GM21576 (cell line): ENCODE measurements at regions not wholly inside any gene's neighbourhood (a gene's known extent, or its start where the extent isn't known, plus 50 kb on each side); places are given as distances from the start of the nearest gene placed in this dataset.

Experiments
- ATAC-seq: cut with Tn5 transposase; IDR thresholded peaks from one replicate; pipeline ENCODE4 v1.9.1; 2021; ENCODE audit warnings: mild to moderate bottlenecking, moderate library complexity; ENCODE audit not compliant: unreplicated experiment

DNA sequence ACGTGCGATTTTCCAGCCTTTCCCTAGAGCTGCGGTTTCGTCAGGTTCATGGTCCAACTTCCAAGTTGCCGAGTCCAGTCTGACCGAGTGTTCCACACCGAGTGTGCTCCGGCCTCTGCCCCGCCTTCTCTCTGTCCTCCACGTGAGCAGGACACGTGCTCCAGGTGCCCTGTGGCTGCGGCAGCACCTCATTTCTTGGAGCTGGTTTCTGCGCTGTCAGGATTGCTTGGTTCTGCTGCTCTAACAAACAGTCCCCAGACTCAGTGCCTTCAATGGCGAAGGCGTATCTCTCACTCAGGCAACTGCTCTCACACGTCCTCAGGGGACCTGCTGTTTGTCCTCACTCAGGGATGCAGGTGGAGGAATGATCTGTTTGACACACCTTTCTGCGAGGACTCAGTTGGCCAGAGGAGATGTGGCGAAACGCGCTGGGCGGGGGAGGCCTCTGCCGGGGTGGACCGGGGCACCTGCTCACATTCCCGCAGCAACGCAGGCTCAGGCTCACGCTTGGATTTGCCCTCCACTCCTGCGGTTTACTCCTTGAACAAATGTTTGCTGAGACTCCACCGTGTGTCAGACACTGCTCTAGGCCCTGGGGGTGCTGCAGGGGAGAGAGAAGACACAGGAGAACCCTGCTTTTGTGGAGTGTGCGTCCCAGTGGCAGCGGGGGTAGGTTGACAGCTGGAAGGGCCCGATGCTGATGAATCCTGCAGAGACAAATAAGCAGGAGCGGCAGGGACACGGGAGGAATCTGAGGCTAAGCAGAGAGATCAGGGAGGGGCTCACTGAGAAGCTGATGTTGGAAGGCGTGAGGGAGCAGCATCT, 63.4 kb upstream of the FBRSL1 start:
- ATAC-seq: no peak

DNA sequence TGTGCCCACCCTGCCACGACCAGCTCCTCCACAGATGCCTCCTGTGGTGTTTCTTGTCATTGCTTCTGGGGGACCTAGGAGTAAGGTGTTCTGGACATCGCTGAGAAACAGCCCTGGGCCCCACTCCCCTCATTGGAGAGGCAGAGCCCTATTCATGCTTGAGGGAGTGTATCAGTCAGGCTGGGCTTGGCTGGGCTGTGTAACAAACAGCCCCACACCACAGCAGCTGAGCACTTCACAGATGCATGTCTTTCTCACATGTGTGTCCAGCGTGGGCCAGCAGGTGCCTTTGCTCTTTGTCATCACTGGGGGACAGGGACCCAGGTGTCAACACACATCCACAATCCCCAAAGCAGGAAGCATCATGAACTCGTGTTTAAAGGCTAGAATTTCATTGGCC, 65.1 kb upstream of the FBRSL1 start:
- no peak for ATAC-seq

DNA sequence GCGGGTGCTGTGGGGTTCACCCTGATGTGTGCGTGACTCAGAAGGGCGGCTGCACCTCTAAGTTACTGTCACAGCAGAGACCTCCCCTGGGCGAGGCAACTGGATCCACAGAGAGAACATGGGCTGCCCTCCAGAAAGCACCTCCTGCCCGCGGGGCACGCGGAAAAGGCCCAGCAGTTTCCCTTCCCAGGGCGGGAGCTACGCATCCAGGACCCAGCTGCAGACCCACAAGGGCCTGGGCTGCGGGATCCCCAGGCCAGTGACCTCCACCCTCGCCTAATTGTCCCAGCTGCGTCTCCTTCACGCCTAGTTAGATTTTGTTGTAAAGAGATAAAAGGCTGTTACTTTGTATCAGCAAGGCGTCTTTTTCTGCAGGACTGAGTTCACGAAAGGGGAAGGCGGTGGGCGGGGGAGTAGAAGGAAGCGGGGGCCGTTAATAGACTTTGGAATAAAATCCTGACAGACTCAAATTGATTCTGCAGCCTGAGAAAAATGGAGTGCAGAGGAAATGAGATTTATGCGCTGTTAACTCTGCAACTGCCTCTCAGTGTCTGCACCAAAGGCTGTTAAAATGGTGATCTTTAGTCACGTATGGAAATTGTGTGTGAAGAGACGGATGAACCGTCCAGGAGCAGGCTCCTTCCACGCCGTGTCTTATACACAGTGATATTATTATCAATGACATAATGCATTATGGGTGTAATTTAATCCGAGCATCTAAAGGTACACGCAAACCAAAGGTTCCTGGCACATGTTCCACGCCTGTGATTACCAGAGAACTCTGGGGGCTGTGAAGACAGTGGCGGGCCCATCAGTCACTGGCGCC, 65.9 kb upstream of the FBRSL1 start:
- no peak for ATAC-seq

DNA sequence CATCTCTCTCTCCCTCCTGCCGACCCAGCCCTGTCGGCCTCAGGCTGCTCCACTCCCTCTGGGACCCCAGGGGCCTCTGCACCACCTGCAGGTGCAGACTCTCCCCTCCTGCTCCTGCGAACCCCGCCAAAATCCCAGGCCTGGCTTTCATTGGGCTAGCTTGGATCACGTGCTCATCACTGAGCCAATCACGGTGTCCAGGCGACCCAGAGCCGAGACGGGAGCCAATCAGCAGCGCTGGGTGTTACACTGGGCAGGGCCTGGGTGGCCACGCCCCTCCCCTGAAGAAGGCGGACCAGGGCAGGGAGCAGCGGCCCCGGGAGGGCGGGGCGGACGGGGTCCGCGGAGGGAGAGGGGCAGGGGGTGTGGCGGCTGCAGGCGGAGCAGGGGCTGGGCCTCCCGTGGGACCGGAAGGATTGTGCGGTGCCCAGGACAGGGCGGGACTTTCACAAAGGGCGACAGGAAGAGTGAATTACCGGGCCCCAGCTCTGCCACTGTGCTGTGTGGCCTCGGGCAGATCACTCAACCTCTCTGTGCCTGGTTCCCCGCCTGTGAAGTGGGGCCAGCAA, 66.6 kb upstream of the FBRSL1 start:
- no peak for ATAC-seq

DNA sequence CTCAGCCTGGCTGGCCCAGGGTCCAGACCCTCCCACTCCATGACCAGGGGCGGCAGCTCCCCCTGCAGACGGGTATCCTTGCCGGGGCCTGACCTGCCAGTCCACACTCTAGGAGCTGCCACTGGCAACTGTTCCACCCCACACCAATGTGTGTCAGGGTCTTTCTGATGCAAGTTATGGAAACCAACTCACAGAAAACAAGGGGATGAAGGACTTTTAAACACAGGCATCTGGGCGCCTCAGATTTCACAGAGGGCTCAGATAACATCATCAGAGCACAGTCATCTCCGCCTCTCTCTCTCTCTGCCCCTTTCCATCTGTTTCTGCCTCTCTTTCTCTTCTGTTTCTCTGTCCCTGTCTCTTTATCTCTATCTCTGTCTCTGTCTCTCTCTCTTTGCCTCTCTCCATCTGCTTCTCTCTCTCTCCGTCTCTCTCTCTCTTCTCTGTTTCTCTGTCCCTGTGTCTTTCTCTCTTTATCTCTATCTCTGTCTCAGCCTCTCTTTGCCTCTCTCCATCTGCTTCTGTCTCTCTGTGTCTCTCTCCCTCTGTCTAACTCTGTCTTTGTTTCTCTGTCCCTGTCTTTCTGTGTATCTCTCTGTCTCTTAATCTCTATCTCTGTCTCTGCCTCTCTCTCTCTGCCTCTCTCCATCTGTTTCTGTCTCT, 67.4 kb upstream of the FBRSL1 start:
- ATAC-seq: no peak

DNA sequence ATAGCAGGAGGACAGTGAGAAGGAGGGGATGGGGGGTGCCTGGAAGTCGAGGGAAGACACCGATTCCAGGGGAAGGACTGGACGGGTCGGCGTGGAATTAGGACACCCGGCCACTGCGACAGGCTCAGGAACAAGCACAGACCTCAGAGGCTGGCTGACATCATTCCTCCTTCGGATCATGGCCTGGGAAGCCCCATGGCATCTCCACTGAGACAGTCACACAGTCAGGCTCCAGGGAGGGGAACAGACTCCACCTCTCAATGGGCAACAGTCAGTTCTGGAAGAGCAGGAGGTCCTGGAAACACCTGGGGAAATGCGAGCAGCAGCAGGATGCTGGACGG, 67.9 kb upstream of the FBRSL1 start:
- ATAC-seq: no peak

DNA sequence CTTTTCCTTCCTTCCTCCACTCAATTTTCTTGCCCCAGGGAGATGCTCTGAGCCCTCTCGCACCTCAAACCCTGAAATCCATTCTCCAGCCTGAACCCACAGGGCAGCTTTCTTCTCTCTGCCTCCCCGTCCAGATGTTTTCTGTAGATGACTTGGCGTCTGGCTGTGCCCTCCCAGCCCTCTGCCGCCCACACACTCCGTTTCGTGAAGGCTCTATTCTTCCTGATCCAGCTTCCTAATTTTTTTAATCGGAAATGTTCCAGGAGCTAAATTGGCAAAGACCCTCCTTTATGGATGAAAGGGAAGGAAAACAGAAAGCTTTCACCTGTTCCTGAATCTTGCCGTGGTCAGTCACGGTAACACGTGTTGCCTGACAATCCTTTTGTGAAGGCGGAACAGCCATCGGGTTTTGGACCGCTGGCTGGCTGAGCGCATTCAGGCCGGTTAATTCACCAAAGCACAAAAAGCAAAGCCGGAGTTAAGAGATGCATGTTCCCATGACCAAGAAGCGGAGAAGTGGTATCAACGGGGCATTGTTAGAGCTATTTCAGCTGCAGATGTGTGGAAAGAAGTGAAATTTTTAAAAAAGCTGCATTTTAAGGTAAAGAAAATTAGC, 70.2 kb upstream of the FBRSL1 start:
- ATAC-seq: no peak

DNA sequence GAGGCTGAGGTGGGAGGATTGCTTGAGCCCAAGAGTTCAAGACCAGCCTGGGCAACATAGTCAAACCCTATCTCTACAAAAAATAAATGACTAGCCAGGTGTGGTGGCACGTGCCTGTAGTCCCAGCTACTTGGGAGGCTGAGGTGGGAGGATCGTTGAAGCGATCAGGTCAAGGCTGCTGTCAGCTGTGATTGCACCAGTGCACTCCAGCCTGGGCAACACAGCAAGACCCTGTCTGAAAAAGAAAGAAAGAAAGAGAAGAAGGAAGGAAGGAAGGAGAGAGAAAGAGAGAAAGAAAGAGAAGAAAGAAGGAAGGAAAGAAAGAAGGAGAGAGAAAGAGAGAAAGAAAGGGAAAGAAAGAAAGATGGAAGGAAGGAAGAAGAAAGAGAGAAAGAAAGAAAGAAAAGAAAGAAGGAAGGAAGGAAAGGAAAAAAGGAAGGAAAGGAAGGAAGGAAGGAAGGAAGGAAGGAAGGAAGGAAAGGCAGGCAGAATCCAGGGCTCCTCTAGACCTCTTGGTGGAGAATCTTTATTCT, 71.5 kb upstream of the FBRSL1 start:
- ATAC-seq: no peak

DNA sequence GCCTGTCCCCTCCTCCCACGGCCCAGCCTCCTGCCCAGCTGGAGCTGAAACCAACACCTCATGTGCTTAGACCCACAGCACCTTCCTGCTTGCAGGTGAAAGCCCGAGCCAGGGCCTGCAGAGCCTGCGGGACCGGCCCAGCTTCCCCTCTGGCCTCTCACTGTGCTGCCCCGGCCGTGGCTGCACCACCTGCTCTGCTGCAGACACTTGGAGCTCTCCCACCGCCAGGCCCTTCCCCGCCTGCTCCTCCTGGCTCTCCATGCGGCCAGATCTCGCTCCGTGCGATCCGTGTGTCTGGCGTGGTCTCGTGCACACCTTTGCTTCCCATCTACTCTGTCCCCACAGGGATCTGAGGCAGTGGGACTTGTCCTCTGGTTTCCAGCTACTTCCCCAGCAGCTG, 72.2 kb upstream of the FBRSL1 start:
- no peak for ATAC-seq

DNA sequence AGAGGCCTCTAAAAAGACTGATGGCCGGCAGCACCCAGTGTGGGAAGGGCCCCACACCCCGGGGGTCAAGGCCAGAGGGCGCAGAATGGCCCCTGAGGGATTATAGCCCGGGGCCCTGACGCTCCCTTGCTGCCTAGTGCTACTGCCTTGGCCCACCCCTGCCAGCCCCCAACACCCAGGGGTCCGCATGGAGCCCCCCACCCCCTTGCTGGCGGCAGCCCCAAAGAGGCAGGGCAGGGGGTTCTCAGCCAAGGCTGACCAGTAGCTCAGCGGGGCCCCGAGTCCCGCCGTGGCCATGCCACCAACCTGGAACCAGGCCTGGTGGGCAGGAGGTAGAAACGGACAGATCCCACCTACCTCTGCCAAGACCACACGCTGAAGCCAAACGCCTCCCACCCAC, 73.1 kb upstream of the FBRSL1 start:
- ATAC-seq: no peak

DNA sequence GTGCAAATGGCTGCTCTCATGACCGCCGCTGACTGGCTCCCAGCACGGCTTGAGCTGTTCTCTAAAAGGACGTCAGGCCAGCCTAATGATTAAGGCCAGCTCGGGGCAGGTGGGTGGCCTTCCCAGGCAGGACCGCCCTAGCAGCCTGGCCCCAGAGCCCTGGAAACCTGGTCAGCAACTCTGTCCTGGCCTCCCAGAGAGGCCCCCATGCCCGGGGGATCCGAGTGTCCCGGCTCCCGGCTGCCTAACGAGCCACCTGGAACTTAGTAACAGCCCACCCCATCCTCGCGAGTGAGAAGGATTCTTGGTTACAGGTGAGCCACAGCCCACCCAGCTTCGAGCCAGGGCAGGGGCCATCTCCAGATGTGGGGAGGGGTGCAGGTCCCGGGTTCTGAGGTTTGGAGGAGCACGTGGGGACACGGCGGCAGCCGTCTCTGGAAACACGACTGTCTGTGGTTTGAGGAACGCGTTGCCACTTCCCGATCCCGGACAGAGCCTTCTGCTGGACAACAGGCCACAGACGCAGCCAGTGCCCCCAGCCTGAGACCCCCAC, 73.8 kb upstream of the FBRSL1 start:
- ATAC-seq: no peak

DNA sequence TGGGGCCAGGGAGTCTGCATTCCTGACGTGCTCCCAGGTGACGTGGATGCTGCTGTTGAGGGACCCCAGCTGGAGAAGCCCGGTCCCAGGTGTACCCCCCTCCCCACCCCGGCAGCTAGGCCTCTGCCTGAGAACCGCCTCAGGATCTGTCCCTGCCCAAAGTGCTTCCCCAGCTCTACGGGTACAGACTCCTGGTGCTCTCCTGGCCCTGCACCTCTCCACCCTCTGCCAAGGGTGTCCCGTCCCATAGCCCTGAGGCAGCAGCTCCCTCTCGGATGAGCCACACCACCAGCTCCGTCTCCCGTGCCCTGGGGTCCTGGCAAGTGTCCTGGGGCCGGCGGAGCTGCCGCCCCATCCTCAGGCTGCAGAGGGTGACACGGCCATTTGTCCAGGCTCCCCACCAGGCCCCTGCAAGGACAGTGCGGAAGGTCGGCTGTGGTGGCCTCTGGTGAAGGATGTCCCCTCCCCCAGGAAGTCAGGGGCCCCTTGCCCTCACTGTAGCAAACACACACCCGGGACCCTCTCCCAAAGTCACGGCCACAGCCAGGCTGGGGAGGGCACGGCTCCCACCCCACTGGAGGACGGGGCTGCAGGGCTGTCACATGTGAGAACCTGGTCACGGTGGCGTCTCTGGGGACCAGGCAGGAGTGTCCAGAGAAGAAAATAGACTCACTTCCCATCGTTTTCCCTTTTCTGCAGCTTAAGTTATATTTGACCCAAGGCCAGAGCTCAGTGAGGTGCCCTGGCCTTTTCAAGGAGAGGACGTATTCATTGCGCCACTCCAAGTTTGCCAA, 74.4 kb upstream of the FBRSL1 start:
- no peak for ATAC-seq

DNA sequence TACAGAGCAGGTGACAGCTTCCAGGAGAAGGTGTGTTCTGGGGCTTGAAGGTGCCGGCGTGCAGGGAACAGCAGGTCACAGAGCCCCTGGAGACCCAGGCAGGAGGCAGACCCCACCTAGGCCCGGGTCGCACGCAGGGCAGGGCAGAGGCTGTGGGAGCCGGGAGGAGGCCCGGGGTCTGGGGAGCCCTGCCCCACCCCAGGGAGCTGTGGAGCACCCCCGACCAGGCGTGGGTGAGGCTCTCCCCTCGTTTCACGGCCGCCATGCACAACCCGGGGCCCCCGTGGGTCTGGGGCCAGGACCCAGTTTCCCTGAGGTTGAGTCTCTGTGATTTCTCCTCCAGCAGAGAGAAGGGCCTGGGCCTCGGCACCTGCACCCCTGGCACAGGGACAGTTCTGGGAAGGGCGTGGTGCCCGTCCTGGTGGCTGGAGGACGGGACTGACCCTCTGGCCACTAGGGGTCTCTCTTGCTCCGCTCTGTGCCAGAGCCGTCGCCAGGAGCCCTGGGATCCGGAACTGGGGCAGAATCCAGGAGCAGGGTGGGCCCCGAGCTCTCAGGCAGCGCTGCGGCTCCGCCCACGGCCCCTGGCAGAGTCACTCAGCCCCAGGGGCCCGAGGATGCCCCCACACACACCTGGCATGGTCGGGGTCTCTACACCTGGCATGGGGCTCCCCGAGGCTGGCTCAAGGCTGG, 75.2 kb upstream of the FBRSL1 start:
- no peak for ATAC-seq

DNA sequence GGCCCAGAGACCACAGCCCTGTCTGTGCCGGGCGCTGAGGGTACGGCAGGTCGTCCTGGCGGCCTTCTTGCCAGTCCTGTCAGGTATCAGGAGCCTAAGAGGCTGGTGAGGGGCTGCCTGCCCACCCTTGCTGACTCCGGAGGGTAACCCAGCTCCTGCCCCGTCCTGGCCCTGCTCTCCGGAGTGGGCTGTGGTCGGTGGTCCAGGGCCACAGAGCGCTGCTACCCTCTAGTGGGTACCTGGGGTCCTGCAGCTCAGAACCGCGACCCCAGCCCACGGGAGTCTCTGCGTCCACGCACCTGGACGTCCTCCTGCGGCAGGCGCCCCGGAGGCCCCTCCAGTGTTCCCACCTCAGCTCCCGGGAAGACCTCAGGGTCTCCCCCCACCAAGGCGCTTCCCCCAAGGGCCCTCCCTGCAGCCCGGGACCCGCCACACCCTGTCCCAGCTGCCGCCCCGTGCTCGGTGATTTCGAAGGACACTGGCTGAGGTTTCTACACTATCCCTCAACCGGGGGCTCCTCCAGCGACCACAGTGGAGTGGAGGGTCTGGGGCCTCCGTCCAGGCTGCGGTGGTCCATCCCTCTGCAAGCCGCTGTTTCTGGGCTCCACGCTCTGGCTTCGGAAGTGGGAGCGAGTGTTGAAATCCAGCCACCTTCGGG, 75.9 kb upstream of the FBRSL1 start:
- ATAC-seq: no peak

DNA sequence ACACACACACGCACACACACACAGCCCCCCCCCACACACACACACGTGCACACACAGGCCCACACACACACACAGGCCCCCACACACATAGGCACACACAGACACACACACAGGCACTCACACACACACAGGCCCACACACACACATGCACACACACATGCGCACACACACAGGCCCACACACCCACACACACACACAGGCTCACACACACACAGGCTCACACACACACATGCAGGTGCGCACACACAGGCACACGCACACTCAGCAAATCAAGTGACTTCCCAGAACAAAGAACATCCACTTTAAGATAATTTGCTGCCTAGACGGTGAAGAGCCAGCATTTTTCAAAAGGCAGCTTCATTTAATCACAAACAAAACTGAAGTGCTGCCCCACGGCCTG, 78.5 kb upstream of the FBRSL1 start:
- ATAC-seq: no peak

DNA sequence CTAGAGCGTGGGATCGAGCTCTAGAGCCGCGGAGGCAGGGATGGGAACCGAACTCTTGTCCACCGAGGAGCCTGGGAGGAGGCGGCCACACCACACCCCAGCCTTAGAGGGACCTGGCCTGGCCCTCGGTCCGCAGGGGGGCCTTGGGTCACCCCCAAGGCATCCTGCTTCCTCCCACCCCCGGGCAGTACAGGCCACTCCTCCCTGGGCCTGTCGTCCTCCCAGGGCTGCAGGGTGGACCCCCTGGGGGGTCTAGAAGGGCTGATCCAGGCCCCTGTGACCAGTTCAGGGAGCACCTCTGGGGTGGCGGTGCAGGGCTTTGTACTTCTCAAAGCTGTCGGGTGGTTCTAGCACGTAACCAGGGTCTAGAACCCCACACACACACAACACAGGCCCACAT, 79.1 kb upstream of the FBRSL1 start:
- no peak for ATAC-seq

DNA sequence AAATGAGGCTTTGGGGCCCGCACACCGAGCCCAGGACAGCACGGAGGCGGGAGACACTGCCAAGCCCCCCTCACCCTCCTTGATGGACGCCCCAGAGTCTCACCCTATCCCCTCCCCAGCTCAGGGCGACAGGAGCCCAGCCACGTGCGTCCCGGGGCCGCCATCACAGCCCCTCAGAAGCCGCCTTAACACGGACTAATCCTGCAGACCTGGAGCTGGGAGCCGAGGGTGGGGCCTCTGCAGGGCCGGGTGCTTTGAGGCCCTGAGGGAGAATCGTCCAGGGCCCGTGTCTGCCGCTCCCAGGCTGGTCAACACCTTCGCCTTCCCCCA, 79.7 kb upstream of the FBRSL1 start:
- ATAC-seq: no peak

DNA sequence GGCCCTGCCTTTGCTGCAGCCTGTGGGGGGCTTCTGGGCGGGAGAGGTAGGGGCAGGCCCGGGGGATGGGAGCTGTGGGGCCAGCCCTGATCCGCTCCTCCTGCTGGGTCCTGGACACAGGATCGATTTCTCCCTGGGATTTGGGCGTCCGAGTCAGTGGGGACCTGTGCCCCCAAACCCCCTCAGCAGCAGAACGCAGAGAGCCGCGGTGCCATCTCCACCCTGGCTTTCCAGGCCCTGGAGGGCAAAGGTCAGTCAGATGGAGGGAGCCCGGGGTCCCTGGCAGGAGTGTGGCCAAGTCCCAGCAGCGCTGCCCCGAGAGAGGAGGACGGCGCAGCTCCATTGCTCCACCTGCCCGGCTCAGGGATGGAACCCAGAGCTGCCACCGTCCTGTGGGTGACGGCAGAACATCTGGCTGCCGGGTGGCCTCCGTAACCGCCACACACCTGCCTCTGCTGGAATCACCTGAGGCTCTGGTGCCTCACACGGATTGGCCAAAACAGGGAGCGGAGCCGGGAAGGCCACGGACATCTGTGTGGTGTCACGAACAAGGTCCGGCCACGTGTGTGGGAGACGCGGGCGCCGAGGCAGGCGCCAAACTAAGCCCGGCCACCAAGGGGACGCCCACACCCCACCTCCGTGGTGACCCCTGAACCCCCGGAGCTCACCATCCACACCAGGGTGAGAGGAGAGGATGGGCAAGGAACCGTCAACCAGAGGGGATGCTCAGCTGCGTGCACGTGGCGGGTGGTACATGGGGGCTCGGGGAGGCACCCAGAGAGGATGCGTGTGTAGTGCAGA, 80.3 kb upstream of the FBRSL1 start:
- ATAC-seq: no peak
